PC-3 (cell line): ENCODE measurements at regions not wholly inside any gene's neighbourhood (a gene's known extent, or its start where the extent isn't known, plus 50 kb on each side); places are given as distances from the start of the nearest gene placed in this dataset.

Experiments
- EZH2 ChIP-seq: fragments of 300-600 bp; sonication (generic); IDR thresholded peaks from one replicate; pipeline ENCODE4 v1.6.1; 2017; ENCODE audit warnings: antibody characterized with exemption, mild to moderate bottlenecking, low read length; ENCODE audit not compliant: unreplicated experiment
- EZH2phosphoT487 ChIP-seq: fragments of 300-600 bp; sonication (generic); IDR thresholded peaks from 2 replicates; pipeline ENCODE4 v1.6.1; 2018; ENCODE audit warnings: mild to moderate bottlenecking, antibody characterized with exemption, low read length, borderline replicate concordance
- TF ChIP-seq, protein P1 (sequence below): fragments of 300-600 bp; sonication (generic); conservative IDR thresholded peaks from 2 replicates; pipeline ENCODE4 v1.5.1; 2017; ENCODE audit warnings: antibody characterized with exemption, low read depth, mild to moderate bottlenecking, low read length

DNA sequence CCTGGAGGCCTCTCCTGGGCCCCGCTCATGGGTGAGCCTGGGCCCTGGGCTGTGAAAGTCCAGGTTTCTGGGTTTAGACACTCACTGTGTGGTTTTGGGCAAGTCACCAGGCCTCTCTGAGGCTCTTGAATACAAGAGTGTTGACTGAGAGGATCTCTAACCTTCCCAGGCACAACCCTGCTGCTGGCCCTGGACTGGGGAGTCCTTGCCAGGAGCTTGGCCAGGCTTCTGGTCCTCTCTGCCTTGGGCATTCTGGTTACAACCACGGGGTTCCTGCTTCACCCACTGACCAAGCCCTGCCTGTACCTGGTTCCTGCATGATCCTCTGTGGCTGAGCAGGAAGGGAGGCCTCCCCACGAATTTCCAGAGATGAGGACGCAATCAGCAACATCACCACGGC lies 63.6 kb upstream of the COL13A1 start:
- TF ChIP-seq EZH2, result no peak
- TF ChIP-seq, protein P1, sequence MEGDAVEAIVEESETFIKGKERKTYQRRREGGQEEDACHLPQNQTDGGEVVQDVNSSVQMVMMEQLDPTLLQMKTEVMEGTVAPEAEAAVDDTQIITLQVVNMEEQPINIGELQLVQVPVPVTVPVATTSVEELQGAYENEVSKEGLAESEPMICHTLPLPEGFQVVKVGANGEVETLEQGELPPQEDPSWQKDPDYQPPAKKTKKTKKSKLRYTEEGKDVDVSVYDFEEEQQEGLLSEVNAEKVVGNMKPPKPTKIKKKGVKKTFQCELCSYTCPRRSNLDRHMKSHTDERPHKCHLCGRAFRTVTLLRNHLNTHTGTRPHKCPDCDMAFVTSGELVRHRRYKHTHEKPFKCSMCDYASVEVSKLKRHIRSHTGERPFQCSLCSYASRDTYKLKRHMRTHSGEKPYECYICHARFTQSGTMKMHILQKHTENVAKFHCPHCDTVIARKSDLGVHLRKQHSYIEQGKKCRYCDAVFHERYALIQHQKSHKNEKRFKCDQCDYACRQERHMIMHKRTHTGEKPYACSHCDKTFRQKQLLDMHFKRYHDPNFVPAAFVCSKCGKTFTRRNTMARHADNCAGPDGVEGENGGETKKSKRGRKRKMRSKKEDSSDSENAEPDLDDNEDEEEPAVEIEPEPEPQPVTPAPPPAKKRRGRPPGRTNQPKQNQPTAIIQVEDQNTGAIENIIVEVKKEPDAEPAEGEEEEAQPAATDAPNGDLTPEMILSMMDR, result no peak
- no peak for TF ChIP-seq EZH2phosphoT487
